Activated naive CD8-positive, alpha-beta T cell treated with anti-CD3 and anti-CD28 coated beads, Interleukin-2, amount 10 ng/mL, durations not matched to agents 7 days and 5 days (primary cell): ENCODE measurements at regions not wholly inside any gene's neighbourhood (a gene's known extent, or its start where the extent isn't known, plus 50 kb on each side); places are given as distances from the start of the nearest gene placed in this dataset.

Experiments used
- ATAC-seq: fragments of 150-1000 bp; cut with Tn5 transposase; one replicate; pipeline ENCODE4 v1.10.0; 2021; ENCODE audit warnings: low read depth, moderate library complexity
- POLR2A ChIA-PET: fragments of 350-600 bp; sonication (Branson Sonifier 250); formaldehyde crosslinking; loops from one replicate; lab custom pipeline; 2021; ENCODE audit warnings: antibody characterized with exemption; lab: Charles Lee
- DNase-seq: peaks from one replicate; pipeline ENCODE4 v3.0.0; 2021
- H3K27ac Mint-ChIP-seq: one replicate; pipeline ENCODE4 v1.8.0; 2022; ENCODE audit warnings: mild to moderate bottlenecking, mixed read lengths
- H3K27me3 Mint-ChIP-seq: one replicate; pipeline ENCODE4 v1.8.0; 2022; ENCODE audit warnings: mild to moderate bottlenecking, moderate library complexity, mixed read lengths
- H3K36me3 Mint-ChIP-seq: one replicate; pipeline ENCODE4 v1.8.0; 2021; ENCODE audit warnings: mild to moderate bottlenecking, mixed read lengths
- H3K4me1 Mint-ChIP-seq: one replicate; pipeline ENCODE4 v1.8.0; 2021; ENCODE audit warnings: mixed read lengths
- H3K4me3 Mint-ChIP-seq: one replicate; pipeline ENCODE4 v1.8.0; 2022; ENCODE audit warnings: mild to moderate bottlenecking, moderate library complexity, mixed read lengths
- H3K9me3 Mint-ChIP-seq: one replicate; pipeline ENCODE4 v1.8.0; 2021; ENCODE audit warnings: mixed read lengths

- Mint-ChIP-seq H3K27ac (no peak overlapping the region), H3K9me3 (peaks cover 5% of the 10 kb centered on the region), H3K4me1 (peaks cover 2% of the 10 kb centered on the region), H3K36me3 (no peaks in the 10 kb centered on the region), H3K27me3 (peaks cover 2% of the 10 kb centered on the region), H3K4me3 (no peak overlapping the region)
- POLR2A ChIA-PET: no interaction called here
- DNase-seq (no peak), ATAC-seq (no peak)
These were observed 1091.8 kb downstream of the PCDH9 start for GRCh38 chr13:66138172-66138811.

GRCh38 chr13:66137384-66137783, 1092.8 kb downstream of the PCDH9 start:
- Mint-ChIP-seq H3K4me1 (peaks cover 2% of the 10 kb centered on the region), H3K27me3 (peaks cover 2% of the 10 kb centered on the region), H3K4me3 (no peak overlapping the region), H3K9me3 (peaks cover 5% of the 10 kb centered on the region), H3K27ac (no peak overlapping the region), H3K36me3 (no peaks in the 10 kb centered on the region)
- DNase-seq: no peak
- POLR2A ChIA-PET: no interaction called here
- no peak for ATAC-seq

GRCh38 chr13:66128692-66129269, 1101.4 kb downstream of the PCDH9 start:
- no peaks in the 10 kb centered on the region for H3K4me1 Mint-ChIP-seq
- DNase-seq (no peak), ATAC-seq (no peak)
- POLR2A ChIA-PET: no interaction called here
- H3K27me3 Mint-ChIP-seq: no peaks in the 10 kb centered on the region
- H3K9me3 Mint-ChIP-seq: no peaks in the 10 kb centered on the region
- no peak overlapping the region for H3K4me3 Mint-ChIP-seq
- H3K27ac Mint-ChIP-seq: no peak overlapping the region
- no peaks in the 10 kb centered on the region for H3K36me3 Mint-ChIP-seq

- no peaks in the 10 kb centered on the region for H3K27me3 Mint-ChIP-seq
- DNase-seq (no peak), ATAC-seq (no peak)
- H3K9me3 Mint-ChIP-seq: no peaks in the 10 kb centered on the region
- no peak overlapping the region for H3K27ac Mint-ChIP-seq
- no peaks in the 10 kb centered on the region for H3K4me1 Mint-ChIP-seq
- H3K36me3 Mint-ChIP-seq: no peaks in the 10 kb centered on the region
- POLR2A ChIA-PET: no interaction called here
- H3K4me3 Mint-ChIP-seq: no peak overlapping the region
These were observed 1101.9 kb downstream of the PCDH9 start for GRCh38 chr13:66128201-66128600.

- H3K4me3 Mint-ChIP-seq: no peak overlapping the region
- ATAC-seq (no peak), DNase-seq (no peak)
- H3K27me3 Mint-ChIP-seq: no peaks in the 10 kb centered on the region
- POLR2A ChIA-PET: no interaction called here
- peaks cover 2% of the 10 kb centered on the region for H3K9me3 Mint-ChIP-seq
- no peaks in the 10 kb centered on the region for H3K4me1 Mint-ChIP-seq
- no peaks in the 10 kb centered on the region for H3K36me3 Mint-ChIP-seq
- no peak overlapping the region for H3K27ac Mint-ChIP-seq
These were observed 1112.6 kb downstream of the PCDH9 start for GRCh38 chr13:66117563-66117962.

GRCh38 chr13:66113882-66114526, 1116.1 kb downstream of the PCDH9 start:
- Mint-ChIP-seq H3K27me3 (no peaks in the 10 kb centered on the region), H3K36me3 (no peaks in the 10 kb centered on the region), H3K4me3 (no peak overlapping the region), H3K27ac (no peak overlapping the region), H3K9me3 (peaks cover 2% of the 10 kb centered on the region), H3K4me1 (no peaks in the 10 kb centered on the region)
- POLR2A ChIA-PET: no interaction called here
- no peak for DNase-seq
- no peak for ATAC-seq

GRCh38 chr13:66111628-66112027, 1118.5 kb downstream of the PCDH9 start:
- no peaks in the 10 kb centered on the region for H3K4me1 Mint-ChIP-seq
- no peaks in the 10 kb centered on the region for H3K27me3 Mint-ChIP-seq
- H3K36me3 Mint-ChIP-seq: no peaks in the 10 kb centered on the region
- H3K27ac Mint-ChIP-seq: no peak overlapping the region
- POLR2A ChIA-PET: no interaction called here
- DNase-seq: no peak
- H3K9me3 Mint-ChIP-seq: peaks cover 2% of the 10 kb centered on the region
- no peak for ATAC-seq
- H3K4me3 Mint-ChIP-seq: no peak overlapping the region

GRCh38 chr13:66106246-66106645, 1123.9 kb downstream of the PCDH9 start:
- Mint-ChIP-seq H3K27me3 (no peaks in the 10 kb centered on the region), H3K36me3 (no peaks in the 10 kb centered on the region), H3K27ac (no peak overlapping the region), H3K4me3 (no peak overlapping the region), H3K4me1 (no peaks in the 10 kb centered on the region), H3K9me3 (no peaks in the 10 kb centered on the region)
- POLR2A ChIA-PET: no interaction called here
- ATAC-seq (no peak), DNase-seq (no peak)

GRCh38 chr13:66102864-66103263, 1127.3 kb downstream of the PCDH9 start:
- Mint-ChIP-seq H3K4me1 (no peaks in the 10 kb centered on the region), H3K9me3 (no peaks in the 10 kb centered on the region), H3K27me3 (no peaks in the 10 kb centered on the region), H3K4me3 (no peak overlapping the region), H3K27ac (no peak overlapping the region), H3K36me3 (no peaks in the 10 kb centered on the region)
- POLR2A ChIA-PET: no interaction called here
- DNase-seq: no peak
- ATAC-seq: no peak

GRCh38 chr13:66099825-66100224, 1130.3 kb downstream of the PCDH9 start:
- H3K27ac Mint-ChIP-seq: no peak overlapping the region
- DNase-seq (no peak), ATAC-seq (no peak)
- POLR2A ChIA-PET: no interaction called here
- H3K4me3 Mint-ChIP-seq: no peak overlapping the region
- H3K4me1 Mint-ChIP-seq: no peaks in the 10 kb centered on the region
- peaks cover 2% of the 10 kb centered on the region for H3K9me3 Mint-ChIP-seq
- no peaks in the 10 kb centered on the region for H3K27me3 Mint-ChIP-seq
- no peaks in the 10 kb centered on the region for H3K36me3 Mint-ChIP-seq

GRCh38 chr13:66098931-66099628, 1131.1 kb downstream of the PCDH9 start:
- H3K4me3 Mint-ChIP-seq: no peak overlapping the region
- POLR2A ChIA-PET: no interaction called here
- H3K36me3 Mint-ChIP-seq: no peaks in the 10 kb centered on the region
- peaks cover 2% of the 10 kb centered on the region for H3K9me3 Mint-ChIP-seq
- no peak overlapping the region for H3K27ac Mint-ChIP-seq
- H3K27me3 Mint-ChIP-seq: no peaks in the 10 kb centered on the region
- DNase-seq: no peak
- no peaks in the 10 kb centered on the region for H3K4me1 Mint-ChIP-seq
- ATAC-seq: no peak

GRCh38 chr13:66089711-66090110, 1140.4 kb downstream of the PCDH9 start:
- Mint-ChIP-seq H3K27me3 (no peaks in the 10 kb centered on the region), H3K4me3 (no peak overlapping the region), H3K36me3 (no peaks in the 10 kb centered on the region), H3K9me3 (no peaks in the 10 kb centered on the region), H3K27ac (no peak overlapping the region), H3K4me1 (no peaks in the 10 kb centered on the region)
- POLR2A ChIA-PET: no interaction called here
- DNase-seq (no peak), ATAC-seq (no peak)

GRCh38 chr13:66087269-66087710, 1142.8 kb downstream of the PCDH9 start:
- H3K4me1 Mint-ChIP-seq: no peaks in the 10 kb centered on the region
- DNase-seq (no peak), ATAC-seq (no peak)
- no peaks in the 10 kb centered on the region for H3K36me3 Mint-ChIP-seq
- H3K27me3 Mint-ChIP-seq: no peaks in the 10 kb centered on the region
- H3K27ac Mint-ChIP-seq: no peak overlapping the region
- H3K4me3 Mint-ChIP-seq: no peak overlapping the region
- POLR2A ChIA-PET: no interaction called here
- no peaks in the 10 kb centered on the region for H3K9me3 Mint-ChIP-seq
